GM19023 (cell line): ENCODE measurements at regions not wholly inside any gene's neighbourhood (a gene's known extent, or its start where the extent isn't known, plus 50 kb on each side); places are given as distances from the start of the nearest gene placed in this dataset.
"Not testable (repeated sequence)": the region's sequence is repeated elsewhere in the genome, so short reads cannot be mapped to it uniquely, and the experiment has no call there.

Source experiments
- ATAC-seq: cut with Tn5 transposase; IDR thresholded peaks from one replicate; pipeline ENCODE4 v1.9.1; 2021; ENCODE audit warnings: mild to moderate bottlenecking, moderate library complexity; ENCODE audit not compliant: unreplicated experiment

- no peak for ATAC-seq
Measured at GRCh38 chr4:58081356-58081755, 971.2 kb upstream of the IGFBP7 start.

- no peak for ATAC-seq
Measured at GRCh38 chr4:58075724-58076123, 965.5 kb upstream of the IGFBP7 start.

- ATAC-seq, result no peak
Measured at GRCh38 chr4:58074382-58074781, 964.2 kb upstream of the IGFBP7 start.

DNA sequence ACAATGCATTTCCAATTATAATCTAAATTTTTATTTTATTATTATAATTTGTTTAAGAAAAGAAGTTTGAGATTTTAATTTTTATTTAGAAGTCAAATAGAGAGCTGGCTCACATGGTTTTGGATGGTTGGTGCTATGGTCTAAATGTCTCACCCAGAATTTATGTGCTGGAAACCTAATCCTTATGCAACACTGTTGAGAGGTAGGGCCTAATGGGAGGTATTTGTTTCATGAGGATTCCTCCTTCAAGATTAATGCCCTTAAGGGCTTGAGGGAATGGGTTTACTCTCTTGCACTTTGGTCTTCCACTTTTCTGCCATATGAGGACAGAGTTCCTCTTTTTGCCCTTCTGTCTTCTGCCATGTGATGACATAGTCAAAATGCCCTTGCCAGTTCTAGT is 960.5 kb upstream of the IGFBP7 start:
- no peak for ATAC-seq

DNA sequence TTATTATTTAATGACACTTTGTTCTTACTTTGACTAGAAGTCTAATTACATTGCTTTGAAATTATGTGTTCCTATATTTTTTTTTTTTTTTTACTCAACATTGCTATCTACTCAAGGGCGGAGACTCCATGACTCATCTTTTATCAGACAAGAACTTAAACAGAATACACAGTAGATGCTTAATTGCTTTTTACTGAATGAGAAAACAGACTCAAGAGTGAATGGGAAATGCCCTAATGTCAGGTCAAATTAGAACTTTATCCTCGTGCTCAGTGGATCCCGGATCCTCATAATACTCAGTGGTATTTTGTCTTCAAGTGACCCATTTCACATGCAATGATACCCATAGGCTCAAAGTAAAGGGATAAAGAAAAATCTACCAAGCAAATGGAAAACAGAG is 954.5 kb upstream of the IGFBP7 start:
- no peak for ATAC-seq

DNA sequence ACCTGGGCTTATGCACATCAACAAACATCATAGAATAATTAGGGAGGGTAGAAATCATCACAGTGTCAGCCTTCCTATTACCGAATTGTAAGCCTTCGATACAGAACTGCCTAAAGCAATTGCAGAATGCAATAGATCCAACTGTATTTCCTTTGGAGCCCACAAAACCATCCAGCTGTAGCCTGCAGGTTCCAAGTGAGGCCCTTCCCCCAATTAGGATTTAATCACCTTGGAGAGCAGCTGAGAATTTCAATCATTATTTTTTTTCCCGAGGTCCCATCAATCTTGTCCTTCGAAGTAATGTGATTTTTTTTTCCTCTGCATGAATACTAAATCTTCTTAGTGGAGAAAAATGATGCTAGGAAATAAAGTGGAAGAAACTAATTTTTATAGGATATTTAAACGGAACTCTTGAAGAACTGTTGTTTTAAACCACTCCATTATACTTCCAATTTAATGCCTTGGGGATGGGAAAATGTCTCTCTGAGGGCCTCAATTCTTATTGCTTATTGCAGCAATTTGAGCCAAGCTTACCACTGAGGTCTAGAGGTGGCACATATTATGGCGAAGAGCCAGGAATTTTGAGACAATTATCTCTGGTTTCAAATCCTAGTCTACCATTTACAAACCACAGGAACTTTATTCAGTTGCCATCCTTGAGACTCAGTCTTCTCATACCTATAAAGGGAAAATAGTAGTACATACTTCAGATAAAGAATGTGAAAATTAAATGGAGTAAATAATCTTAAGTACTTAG is 953.4 kb upstream of the IGFBP7 start:
- ATAC-seq, result no peak

- no peak for ATAC-seq
Measured at GRCh38 chr4:58061967-58062366, 951.8 kb upstream of the IGFBP7 start.

GRCh38 chr4:58050439-58050838 is 940.3 kb upstream of the IGFBP7 start:
- ATAC-seq, result no peak

DNA sequence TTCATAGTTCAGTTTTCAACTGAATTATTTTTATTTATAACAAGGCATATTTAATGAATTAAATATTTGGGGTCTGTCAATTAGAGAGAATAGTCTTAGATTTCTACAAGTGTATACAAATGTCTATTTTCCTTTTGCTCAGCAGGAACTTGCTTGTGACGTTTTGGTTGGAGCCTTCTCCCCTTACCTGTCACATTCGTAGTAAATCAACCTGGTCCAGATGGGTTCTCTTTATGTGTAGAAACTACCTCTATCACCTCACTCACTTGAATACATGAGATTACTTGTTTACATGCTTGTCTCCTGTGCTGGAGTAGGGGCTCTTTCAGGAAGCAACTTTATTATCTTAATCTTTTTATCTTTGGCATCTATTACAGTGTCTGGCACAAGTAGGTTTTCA is 938.3 kb upstream of the IGFBP7 start:
- no peak for ATAC-seq

DNA sequence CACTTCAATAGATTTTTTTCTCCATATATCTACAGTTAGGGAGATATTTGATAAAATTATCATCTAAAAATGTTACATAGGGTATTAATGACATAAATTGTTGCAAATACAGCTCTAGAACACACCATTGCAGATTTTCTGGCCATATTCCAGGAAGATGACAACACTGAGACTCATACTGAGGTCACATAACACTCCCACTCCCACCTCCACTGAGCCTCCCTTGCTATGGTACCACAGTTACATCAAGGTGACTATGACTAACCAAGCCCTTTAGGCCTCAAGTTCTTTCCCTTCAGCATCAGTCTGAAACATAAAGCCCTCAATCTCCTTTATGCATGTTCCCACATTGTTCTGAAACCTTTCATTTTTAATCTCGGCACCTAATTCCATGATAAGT is 932.0 kb upstream of the IGFBP7 start:
- ATAC-seq, result no peak

DNA sequence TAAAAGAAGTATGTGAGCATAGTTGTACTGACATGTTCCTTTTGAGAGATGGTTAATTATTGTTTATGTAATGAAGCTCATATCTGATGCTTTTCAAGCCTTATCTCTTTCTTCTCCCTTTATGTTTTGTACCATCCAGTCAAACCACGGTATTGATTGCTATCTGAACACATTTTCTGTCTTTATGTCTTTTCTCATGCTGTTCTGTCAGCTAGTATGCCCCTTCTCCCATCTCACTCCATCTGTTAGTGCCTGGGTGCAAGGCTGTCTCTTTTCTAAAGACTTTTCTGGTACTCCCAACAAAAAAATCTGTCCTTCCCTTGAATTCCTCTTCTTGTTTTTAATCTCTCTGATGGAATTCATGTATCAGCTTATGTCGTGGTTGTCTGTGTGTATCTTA is 883.8 kb upstream of the IGFBP7 start:
- no peak for ATAC-seq

- no peak for ATAC-seq
Measured at GRCh38 chr4:57989430-57989829, 879.2 kb upstream of the IGFBP7 start.

DNA sequence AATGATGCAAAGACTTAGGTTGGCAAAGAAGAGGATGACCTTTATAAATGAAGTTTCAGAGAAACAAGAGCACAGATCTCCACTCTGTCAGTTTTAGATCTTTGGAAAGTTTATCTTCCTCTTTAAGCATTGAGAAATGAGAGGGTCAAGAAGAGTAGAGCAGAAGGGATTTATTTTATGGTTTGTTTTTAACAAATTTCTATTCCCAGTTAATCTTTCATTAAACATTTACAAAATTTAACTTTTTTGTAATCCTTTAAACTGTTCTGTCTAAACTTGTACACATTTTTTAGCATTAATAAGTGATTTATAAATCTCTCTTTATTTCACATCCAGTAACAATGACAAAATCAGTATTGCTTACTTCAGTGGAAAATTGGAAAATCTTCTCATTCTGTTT is 875.0 kb upstream of the IGFBP7 start:
- ATAC-seq, result no peak

DNA sequence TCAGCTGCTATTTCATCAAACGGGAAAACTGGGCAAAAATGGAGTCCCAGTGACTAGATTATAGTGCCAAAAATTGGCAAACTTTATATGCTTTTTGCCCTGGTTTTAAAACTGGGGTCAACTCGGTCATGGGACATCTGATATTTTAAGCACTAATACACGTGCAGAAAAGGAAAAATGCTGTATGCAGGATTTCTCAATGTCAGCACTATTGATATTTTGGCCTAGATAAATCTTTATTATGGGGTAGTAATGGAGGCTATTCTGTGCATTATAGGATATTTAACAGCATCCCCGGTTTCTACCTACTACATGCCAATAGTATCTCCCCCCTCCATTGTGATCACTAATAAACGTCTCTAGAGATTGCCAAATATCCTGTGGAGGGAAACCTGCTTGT is 870.9 kb upstream of the IGFBP7 start:
- ATAC-seq, result no peak

DNA sequence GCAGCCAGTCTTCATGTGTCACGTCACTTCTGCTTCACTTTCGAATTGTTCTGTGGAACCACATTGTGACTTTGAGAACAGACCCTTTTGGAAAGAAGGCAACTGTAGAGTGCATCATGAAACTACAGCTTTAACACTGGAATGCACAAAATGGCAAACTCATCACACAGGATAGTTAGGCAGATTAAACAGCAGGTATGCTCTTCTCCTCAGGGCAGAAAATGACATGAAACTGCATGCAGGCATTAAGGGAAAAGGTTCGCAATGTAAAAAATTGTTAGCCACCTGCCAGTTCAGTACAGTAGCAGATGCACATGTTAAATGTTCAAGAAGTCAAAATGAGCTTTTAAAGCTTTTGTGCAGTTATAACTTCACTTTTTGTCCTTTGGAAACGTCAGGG is 864.6 kb upstream of the IGFBP7 start:
- no peak for ATAC-seq

- ATAC-seq, result no peak
Measured at GRCh38 chr4:57973819-57974218, 863.6 kb upstream of the IGFBP7 start.

DNA sequence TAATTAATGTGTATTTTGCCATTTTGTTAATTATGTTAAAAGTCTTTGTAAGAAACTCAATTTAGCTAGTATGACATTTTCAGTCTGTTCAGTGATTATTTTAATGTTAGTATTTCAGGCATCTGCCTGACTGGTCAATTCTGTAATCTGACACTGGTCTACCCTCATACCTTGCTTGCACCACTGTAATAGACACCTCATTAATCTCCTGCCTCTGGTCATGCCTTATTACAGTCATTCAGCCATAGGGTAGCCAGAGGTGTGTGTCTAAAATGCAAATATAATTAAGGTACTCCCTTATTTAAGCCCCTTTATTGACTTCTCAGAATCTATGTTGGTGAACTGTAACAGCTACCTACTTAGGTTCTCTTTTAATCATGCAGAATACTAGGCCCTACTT is 861.1 kb upstream of the IGFBP7 start:
- no peak for ATAC-seq

DNA sequence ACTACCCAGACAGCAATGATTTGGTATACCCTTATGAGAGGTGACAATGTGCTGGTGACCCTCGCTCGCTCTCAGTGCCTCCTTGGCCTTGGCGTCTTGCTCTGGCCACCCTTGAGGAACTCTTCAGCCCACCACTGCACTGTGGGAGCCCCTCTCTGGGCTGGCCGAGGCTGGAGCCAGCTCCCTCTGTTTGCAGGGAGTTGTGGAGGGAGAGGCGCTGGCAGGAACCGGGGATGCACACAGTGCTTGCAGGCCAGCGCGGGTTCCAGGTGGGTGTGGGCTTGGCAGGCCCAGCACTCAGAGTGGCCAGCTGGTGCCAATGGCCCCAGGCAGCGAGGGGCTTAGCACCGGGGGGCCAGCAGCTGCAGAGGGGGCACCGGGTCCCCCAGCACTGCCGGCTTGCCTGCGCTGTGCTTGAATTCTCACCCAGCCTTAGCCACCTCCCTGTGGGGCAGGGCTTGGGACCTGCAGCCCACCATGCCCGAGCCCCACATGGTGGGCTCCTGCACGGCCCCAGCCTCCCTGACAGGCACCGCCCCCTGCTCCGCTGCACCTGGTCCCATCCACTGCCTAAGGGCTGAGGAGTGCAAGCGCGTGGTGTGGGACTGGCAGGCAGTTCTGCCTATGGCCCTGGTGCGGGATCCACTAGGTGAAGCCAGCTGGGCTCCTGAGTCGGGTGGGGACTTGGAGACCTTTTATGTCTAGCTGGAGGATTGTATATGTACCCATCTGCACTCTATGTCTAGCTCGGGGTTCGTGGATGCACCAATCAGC is 857.0 kb upstream of the IGFBP7 start:
- ATAC-seq, result no peak

- ATAC-seq, result not testable (repeated sequence)
Measured at GRCh38 chr4:57965431-57965830, 855.2 kb upstream of the IGFBP7 start.

GRCh38 chr4:57945298-57945697 is 835.1 kb upstream of the IGFBP7 start:
- ATAC-seq, result no peak

DNA sequence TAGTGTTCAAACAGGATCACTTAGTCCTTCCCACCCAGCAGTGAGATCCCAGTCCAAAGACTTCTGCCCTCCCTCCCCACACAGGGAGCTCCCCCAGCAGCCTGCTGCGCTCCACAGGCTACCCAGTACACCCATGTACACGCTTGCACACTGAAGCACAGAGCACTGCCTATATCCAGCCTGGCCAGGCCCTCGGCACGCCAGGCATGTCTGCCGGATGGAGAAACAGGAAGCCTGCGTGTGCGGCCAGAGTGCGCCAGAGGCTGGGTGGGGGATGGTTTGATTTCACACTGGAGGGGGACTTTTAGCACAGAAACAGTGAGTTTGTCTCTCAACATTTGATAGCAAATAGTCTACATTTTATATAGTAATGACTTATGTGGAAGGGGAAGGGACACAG is 833.5 kb upstream of the IGFBP7 start:
- ATAC-seq, result no peak

DNA sequence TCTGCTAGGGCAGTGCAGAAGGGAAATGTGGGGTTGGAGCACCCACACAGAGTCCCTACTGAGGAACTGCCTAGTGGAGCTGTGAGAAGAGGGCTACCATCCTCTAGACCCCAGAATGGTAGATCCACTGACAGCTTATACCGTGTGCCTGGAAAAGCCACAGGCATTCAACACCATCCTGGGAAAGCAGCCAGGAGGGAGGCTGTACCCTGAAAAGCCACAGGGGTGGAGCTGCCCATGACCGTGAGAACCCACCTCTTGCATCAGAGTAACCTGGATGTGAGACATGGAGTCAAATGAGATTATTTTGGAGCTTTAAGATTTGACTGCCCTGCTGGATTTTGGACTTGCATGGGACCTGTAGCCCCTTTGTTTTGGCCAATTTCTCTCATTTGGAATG is 827.1 kb upstream of the IGFBP7 start:
- not testable (repeated sequence) for ATAC-seq

DNA sequence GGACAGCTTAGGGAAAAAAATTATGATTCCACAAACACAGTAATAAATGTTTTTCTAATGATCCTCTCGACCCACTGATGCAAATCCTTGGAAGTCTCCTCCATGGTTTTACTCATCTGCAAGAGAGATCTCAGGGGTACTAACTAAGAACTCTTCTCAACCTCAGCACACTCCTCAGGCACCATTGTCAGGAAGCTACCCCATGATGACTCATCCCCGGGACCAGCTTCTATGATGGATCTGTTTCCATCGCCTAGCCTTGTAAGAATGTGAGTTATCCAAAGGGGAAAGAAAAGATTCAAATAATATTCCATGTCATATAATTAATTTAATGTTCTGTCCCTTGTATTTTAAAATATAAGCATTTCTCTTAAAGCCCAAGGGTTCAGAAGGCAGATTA is 816.1 kb upstream of the IGFBP7 start:
- ATAC-seq, result no peak
